DOHH2 (cell line): ENCODE measurements at regions not wholly inside any gene's neighbourhood (a gene's known extent, or its start where the extent isn't known, plus 50 kb on each side); places are given as distances from the start of the nearest gene placed in this dataset.

Source experiments
- H3F3A ChIP-seq: fragments of 200-600 bp; sonication (generic), shearing (Covaris generic); 2 replicates; pipeline ENCODE4 v1.6.0; 2016; ENCODE audit warnings: antibody characterized with exemption, mild to moderate bottlenecking; ENCODE audit not compliant: control insufficient read depth, insufficient read depth
- H3K27ac ChIP-seq: fragments of 200-600 bp; sonication (generic); 2 replicates; pipeline ENCODE4 v1.5.1; 2014; ENCODE audit warnings: low read depth, mild to moderate bottlenecking, low read length, moderate library complexity
- H3K27me3 ChIP-seq: fragments of 200-600 bp; sonication (generic); 2 replicates; pipeline ENCODE4 v1.6.1; 2014; ENCODE audit warnings: mild to moderate bottlenecking, low read length, mixed read lengths; ENCODE audit not compliant: control insufficient read depth
- H3K36me3 ChIP-seq: fragments of 200-600 bp; sonication (generic); 2 replicates; pipeline ENCODE4 v1.6.1; 2014; ENCODE audit warnings: mild to moderate bottlenecking, low read length, moderate library complexity, mixed read lengths; ENCODE audit not compliant: control insufficient read depth
- H3K4me1 ChIP-seq: fragments of 200-600 bp; sonication (generic); 2 replicates; pipeline ENCODE4 v1.6.1; 2014; ENCODE audit warnings: mild to moderate bottlenecking, low read length, mixed read lengths; ENCODE audit not compliant: control insufficient read depth
- H3K4me2 ChIP-seq: fragments of 200-600 bp; sonication (generic); 2 replicates; pipeline ENCODE4 v1.6.0; 2014; ENCODE audit warnings: mild to moderate bottlenecking, low read length, moderate library complexity
- H3K4me3 ChIP-seq: fragments of 200-600 bp; sonication (generic); 2 replicates; pipeline ENCODE4 v1.5.1; 2014; ENCODE audit warnings: mild to moderate bottlenecking, low read length, mixed read lengths
- H3K79me2 ChIP-seq: fragments of 200-600 bp; sonication (generic); 2 replicates; pipeline ENCODE4 v1.6.1; 2014; ENCODE audit warnings: mild to moderate bottlenecking, low read length, mixed read lengths; ENCODE audit not compliant: control insufficient read depth
- H3K9me2 ChIP-seq: fragments of 200-600 bp; sonication (generic); replicated peaks from 2 replicates; pipeline ENCODE4 v1.6.1; 2014; ENCODE audit warnings: mild to moderate bottlenecking, low read length, mixed read lengths; ENCODE audit not compliant: control insufficient read depth
- H3K9me3 ChIP-seq: fragments of 200-600 bp; sonication (generic); 2 replicates; pipeline ENCODE4 v1.6.1; 2014; ENCODE audit warnings: antibody characterized with exemption, low read length, mixed read lengths; ENCODE audit not compliant: control insufficient read depth, insufficient read depth
- H4K20me1 ChIP-seq: fragments of 200-600 bp; sonication (generic); 2 replicates; pipeline ENCODE4 v1.6.0; 2014; ENCODE audit warnings: low read depth, mild to moderate bottlenecking, antibody characterized with exemption, low read length, moderate library complexity; ENCODE audit not compliant: control insufficient read depth, insufficient read depth
- EZH2phosphoT487 ChIP-seq: fragments of 200-600 bp; sonication (generic); IDR thresholded peaks from 2 replicates; pipeline ENCODE4 v1.6.1; 2017; ENCODE audit warnings: borderline replicate concordance, mild to moderate bottlenecking, antibody characterized with exemption, low read length, moderate library complexity, mixed read lengths
- TF ChIP-seq, protein P1 (sequence below): fragments of 200-600 bp; sonication (generic); IDR thresholded peaks from one replicate; pipeline ENCODE4 v1.5.1; 2014; ENCODE audit warnings: antibody characterized with exemption, mild to moderate bottlenecking, low read depth, low read length; ENCODE audit not compliant: poor library complexity, severe bottlenecking

- Histone ChIP-seq H3K4me1 (peaks cover 26% of the 10 kb centered on the region), H3K27me3 (no peaks in the 10 kb centered on the region), H3K9me3 (no peaks in the 10 kb centered on the region), H3K9me2 (no peaks in the 10 kb centered on the region), H3K79me2 (no peaks in the 10 kb centered on the region), H3K36me3 (no peaks in the 10 kb centered on the region), H3K4me2 (no peak overlapping the region), H3K4me3 (no peak overlapping the region), H3F3A (no peaks in the 10 kb centered on the region), H4K20me1 (no peaks in the 10 kb centered on the region), H3K27ac (no peak overlapping the region)
- TF ChIP-seq, protein P1, sequence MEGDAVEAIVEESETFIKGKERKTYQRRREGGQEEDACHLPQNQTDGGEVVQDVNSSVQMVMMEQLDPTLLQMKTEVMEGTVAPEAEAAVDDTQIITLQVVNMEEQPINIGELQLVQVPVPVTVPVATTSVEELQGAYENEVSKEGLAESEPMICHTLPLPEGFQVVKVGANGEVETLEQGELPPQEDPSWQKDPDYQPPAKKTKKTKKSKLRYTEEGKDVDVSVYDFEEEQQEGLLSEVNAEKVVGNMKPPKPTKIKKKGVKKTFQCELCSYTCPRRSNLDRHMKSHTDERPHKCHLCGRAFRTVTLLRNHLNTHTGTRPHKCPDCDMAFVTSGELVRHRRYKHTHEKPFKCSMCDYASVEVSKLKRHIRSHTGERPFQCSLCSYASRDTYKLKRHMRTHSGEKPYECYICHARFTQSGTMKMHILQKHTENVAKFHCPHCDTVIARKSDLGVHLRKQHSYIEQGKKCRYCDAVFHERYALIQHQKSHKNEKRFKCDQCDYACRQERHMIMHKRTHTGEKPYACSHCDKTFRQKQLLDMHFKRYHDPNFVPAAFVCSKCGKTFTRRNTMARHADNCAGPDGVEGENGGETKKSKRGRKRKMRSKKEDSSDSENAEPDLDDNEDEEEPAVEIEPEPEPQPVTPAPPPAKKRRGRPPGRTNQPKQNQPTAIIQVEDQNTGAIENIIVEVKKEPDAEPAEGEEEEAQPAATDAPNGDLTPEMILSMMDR: no peak
- TF ChIP-seq EZH2phosphoT487: no peak
Observed at GRCh38 chr6:109306733-109307132, 75.5 kb downstream of the CD164 start.

DNA sequence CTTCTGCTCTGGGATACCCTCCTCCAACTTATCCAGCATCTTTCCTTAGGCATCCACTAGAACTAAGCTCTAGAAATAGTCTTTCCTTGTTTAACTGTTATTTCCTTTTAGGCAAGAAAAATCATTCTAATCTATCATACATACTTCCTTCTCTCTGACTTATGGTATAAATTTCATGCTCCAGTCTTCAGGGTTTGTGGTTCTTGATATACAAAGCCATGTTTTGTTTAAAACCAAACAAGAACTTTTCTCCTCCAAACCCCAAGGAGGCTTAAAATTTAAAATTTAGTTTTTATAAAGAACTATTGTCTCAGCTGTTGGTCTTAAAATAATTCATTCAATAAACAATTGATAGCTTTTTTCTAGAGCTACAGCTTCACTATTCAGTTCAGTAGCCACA, 77.2 kb downstream of the CD164 start:
- Histone ChIP-seq H3K4me1 (peaks cover 31% of the 10 kb centered on the region), H3K4me2 (peak overlapping the region; percentile 78), H3K9me3 (no peaks in the 10 kb centered on the region), H3K9me2 (no peaks in the 10 kb centered on the region), H3K36me3 (no peaks in the 10 kb centered on the region), H3K4me3 (peak overlapping the region; percentile 54), H4K20me1 (no peaks in the 10 kb centered on the region), H3K79me2 (no peaks in the 10 kb centered on the region), H3K27ac (peak overlapping the region; percentile 45; the same call in 1 of the 2 replicates), H3K27me3 (no peaks in the 10 kb centered on the region), H3F3A (no peaks in the 10 kb centered on the region)
- TF ChIP-seq, protein P1: no peak
- no peak for TF ChIP-seq EZH2phosphoT487

DNA sequence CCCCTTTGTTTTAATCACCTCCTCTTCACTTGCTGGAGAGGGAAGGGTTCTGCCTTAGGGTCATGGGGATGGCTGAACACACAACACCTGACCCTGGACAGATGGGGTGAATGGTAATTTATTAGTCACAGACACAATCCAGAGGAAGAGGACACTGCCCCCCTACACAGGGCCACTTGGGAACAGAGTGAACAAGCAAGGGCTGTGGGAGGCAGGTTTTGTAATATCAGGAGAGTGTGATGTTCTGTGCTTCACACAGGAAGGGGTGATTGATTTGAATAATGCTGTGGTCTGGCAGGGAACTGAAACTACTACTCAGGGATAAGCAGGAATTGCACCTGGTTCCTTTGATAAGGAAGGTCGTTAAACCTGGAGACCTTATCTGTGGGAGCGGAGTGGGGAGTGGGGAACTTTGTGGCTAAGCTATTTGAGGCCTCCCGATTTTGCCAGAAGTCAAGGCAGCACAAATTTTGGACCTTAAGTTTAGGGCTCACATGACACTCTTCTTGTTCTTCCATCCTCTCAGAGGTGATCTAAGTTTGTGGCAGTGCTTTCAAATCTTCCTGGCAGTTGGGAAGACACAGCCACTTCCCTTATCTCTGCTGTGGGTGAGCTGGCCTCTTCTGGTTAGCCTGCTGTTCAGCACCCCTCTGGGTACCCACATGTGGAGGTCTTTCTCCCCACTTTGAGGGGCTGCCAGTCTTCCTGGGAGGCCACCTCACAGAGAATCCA, 77.8 kb downstream of the CD164 start:
- H3K27me3 ChIP-seq: no peaks in the 10 kb centered on the region
- no peaks in the 10 kb centered on the region for H3K9me3 ChIP-seq
- H3K9me2 ChIP-seq: no peaks in the 10 kb centered on the region
- no peaks in the 10 kb centered on the region for H3K79me2 ChIP-seq
- H3K4me3 ChIP-seq: peak overlapping the region; percentile 54
- H3K27ac ChIP-seq: peak overlapping the region; percentile 45
- no peaks in the 10 kb centered on the region for H3K36me3 ChIP-seq
- H3F3A ChIP-seq: no peaks in the 10 kb centered on the region
- peaks cover 37% of the 10 kb centered on the region for H3K4me1 ChIP-seq
- peak overlapping the region; percentile 78 for H3K4me2 ChIP-seq
- no peak for TF ChIP-seq EZH2phosphoT487
- TF ChIP-seq, protein P1: no peak
- H4K20me1 ChIP-seq: no peaks in the 10 kb centered on the region
